Bronchial epithelial cell (primary cell): ENCODE measurements at regions not wholly inside any gene's neighbourhood (a gene's known extent, or its start where the extent isn't known, plus 50 kb on each side); places are given as distances from the start of the nearest gene placed in this dataset.

Experiments used
- DNase-seq: peaks from one replicate; pipeline ENCODE4 v3.0.0-alpha.2; 2010; ENCODE audit warnings: low read depth
- FAIRE-seq: peaks from 2 replicates; lab custom pipeline; 2011; peaks lifted over from hg19 to GRCh38; lab: Jason Lieb, UNC
- H3K27me3 ChIP-seq: 2 replicates; pipeline ENCODE4 v1.5.1; 2011; ENCODE audit warnings: low read length; ENCODE audit not compliant: control insufficient read depth, insufficient read depth
- H3K36me3 ChIP-seq: 2 replicates; pipeline ENCODE4 v1.5.1; 2011; ENCODE audit warnings: low read length; ENCODE audit not compliant: control insufficient read depth, insufficient read depth
- H3K4me3 ChIP-seq: 2 replicates; pipeline ENCODE4 v1.5.1; 2011; ENCODE audit warnings: mild to moderate bottlenecking, low read depth, low read length, control low read depth
- TF ChIP-seq, protein P1 (sequence below): IDR thresholded peaks from 2 replicates; pipeline ENCODE4 v1.5.1; 2011; ENCODE audit warnings: mild to moderate bottlenecking, moderate library complexity, low read length, control low read depth, inconsistent platforms; ENCODE audit not compliant: insufficient read depth, severe bottlenecking

DNA sequence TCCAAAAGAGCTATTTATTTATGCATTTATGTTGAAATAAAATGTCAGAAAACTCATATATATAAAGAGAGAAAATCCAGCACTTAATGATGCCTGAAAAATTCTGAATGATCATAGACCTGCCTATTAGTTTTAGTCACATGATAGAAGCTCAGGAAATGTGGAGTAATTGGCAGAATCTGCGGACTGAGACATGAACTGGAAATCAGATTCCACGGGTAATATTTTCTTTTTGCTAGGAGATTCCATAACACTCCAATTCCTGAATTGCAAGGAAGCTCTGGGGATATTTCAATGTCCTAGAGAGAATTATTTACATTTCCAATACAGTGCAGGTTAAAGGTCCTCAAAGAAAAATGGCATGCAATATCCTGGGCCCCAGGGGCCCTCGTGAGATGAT, 778.8 kb downstream of the SEMA5A start:
- Histone ChIP-seq H3K36me3 (no peaks in the 10 kb centered on the region), H3K27me3 (no peaks in the 10 kb centered on the region), H3K4me3 (no peak overlapping the region)
- TF ChIP-seq, protein P1, sequence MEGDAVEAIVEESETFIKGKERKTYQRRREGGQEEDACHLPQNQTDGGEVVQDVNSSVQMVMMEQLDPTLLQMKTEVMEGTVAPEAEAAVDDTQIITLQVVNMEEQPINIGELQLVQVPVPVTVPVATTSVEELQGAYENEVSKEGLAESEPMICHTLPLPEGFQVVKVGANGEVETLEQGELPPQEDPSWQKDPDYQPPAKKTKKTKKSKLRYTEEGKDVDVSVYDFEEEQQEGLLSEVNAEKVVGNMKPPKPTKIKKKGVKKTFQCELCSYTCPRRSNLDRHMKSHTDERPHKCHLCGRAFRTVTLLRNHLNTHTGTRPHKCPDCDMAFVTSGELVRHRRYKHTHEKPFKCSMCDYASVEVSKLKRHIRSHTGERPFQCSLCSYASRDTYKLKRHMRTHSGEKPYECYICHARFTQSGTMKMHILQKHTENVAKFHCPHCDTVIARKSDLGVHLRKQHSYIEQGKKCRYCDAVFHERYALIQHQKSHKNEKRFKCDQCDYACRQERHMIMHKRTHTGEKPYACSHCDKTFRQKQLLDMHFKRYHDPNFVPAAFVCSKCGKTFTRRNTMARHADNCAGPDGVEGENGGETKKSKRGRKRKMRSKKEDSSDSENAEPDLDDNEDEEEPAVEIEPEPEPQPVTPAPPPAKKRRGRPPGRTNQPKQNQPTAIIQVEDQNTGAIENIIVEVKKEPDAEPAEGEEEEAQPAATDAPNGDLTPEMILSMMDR, result no peak
- no peak for DNase-seq
- FAIRE-seq, result no peak

DNA sequence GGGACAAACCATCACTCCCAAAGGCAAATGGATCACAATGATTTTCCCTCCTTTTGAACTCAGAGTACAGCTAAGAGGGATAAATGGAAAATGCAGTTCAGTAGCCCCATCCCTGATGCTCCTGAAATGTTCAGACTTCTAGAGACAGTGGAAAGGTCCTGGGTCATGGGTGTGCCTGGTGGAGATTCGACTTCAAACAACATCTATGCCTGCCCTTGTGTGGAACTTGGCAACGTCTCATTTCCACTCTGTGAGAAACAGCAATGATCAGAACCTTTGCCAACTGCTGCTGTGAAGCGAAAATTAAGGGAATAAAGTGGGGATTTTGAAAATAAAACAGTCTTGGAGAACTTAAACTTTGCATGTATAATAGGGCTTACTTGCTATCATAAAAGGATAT, 778.1 kb downstream of the SEMA5A start:
- TF ChIP-seq, protein P1, result no peak
- DNase-seq (no peak), FAIRE-seq (no peak)
- Histone ChIP-seq H3K4me3 (no peak overlapping the region), H3K36me3 (no peaks in the 10 kb centered on the region), H3K27me3 (no peaks in the 10 kb centered on the region)

DNA sequence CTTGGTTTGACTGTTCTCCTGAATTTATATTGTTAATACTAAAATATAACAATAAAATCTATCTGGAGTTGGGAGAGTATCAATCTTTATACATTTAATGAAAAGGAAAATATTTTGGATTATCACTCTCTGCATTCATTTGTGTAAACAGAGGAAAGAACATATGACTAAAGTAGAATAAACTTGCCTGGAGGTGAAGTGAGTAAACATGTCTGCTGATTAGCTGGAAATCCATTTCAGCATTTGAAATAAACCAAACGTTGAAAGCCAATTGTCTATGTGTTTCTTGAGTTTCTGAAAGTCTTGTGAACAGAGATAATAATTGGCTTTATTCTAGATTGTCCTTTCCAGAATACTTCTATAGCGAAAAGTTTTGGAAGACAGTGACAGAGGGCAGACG, 776.2 kb downstream of the SEMA5A start:
- TF ChIP-seq, protein P1, result no peak
- FAIRE-seq (no peak), DNase-seq (peak; percentile 69)
- Histone ChIP-seq H3K27me3 (no peaks in the 10 kb centered on the region), H3K36me3 (no peaks in the 10 kb centered on the region), H3K4me3 (no peak overlapping the region)

DNA sequence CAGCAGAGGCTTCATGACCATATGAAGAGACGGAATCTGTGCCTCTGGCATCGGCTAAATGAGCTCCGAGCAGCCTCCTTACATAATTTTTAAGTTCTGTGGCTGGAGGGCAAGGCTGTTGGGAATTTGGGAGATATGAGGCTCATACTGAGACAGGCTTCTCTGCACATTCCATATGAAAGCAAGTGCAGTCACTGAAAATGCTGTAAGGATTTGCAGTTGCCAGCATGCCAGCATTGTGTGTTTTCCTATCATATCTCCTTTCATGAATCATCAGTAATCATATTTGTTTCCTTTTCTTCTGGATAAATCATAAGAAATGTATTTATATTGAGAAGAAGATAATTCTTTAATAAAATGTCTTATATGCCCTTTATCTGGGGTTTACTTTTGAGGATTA, 775.4 kb downstream of the SEMA5A start:
- no peak overlapping the region for H3K4me3 ChIP-seq
- no peaks in the 10 kb centered on the region for H3K36me3 ChIP-seq
- peak; percentile 40 for DNase-seq
- no peaks in the 10 kb centered on the region for H3K27me3 ChIP-seq
- no peak for FAIRE-seq
- TF ChIP-seq, protein P1, result no peak

DNA sequence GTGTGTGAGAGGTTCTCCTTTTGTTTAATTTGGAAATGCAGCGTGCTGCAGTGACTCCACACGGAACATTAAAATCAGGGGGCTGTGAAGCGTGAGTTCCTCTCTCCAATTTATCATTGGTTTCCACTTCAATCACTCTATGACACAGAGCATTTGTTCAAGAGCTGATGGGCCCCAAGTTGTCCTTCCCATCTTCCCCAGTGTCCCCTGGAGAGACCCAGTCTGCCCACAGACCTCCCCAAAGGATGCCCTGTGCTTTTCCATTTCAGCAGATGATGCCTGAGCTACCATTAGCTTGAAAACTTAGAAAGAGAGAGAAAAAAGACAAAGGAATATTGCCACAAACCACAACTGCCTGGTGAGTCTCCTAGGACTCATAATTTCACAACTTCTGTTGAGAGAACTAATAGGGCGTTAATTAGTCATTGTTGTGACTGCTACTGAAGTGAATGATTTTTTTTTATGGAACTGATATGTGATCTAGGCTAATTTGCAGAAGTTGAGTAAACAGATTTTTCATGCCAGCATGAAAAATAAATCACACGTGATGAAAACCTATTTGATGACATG, 772.7 kb downstream of the SEMA5A start:
- DNase-seq, result peak; percentile 93
- Histone ChIP-seq H3K27me3 (no peaks in the 10 kb centered on the region), H3K4me3 (no peak overlapping the region), H3K36me3 (no peaks in the 10 kb centered on the region)
- FAIRE-seq, result no peak
- TF ChIP-seq, protein P1, result no peak

DNA sequence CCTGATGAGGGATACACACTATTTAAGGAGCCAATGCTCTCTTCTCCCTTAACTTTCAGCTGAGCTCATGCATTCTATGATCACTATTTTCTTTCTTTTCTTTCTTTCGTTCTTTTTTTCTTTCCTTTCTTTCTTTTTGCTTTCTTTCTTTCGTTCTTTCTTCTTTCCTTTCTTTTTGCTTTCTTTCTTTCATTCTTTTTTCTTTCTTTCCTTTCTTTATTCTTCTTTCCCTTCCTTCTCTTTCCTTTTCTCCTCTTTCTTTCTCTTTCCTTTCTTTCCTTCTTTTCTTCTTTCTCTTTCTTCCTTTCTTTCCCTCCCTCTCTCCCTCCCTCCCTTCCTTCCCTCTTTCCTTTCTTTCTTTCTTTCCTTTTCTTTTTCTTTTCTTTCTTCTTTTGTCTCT, 761.2 kb downstream of the SEMA5A start:
- DNase-seq (no peak), FAIRE-seq (no peak)
- no peaks in the 10 kb centered on the region for H3K27me3 ChIP-seq
- TF ChIP-seq, protein P1, result no peak
- no peaks in the 10 kb centered on the region for H3K36me3 ChIP-seq
- H3K4me3 ChIP-seq, result no peak overlapping the region
